H1 (cell line): ENCODE measurements at regions not wholly inside any gene's neighbourhood (a gene's known extent, or its start where the extent isn't known, plus 50 kb on each side); places are given as distances from the start of the nearest gene placed in this dataset.
A peak's percentile ranks its signal among the peaks of the same experiment; 100 is the strongest.

ENCODE experiments used
- CTCF ChIA-PET: fragments of 300-600 bp; sonication (Branson Sonifier 250); formaldehyde crosslinking; loops from one replicate; lab custom pipeline; 2021; ENCODE audit not compliant: partially characterized antibody; lab: Charles Lee
- POLR2A ChIA-PET: fragments of 300-600 bp; sonication (Branson Sonifier 250); formaldehyde crosslinking; loops from one replicate; lab custom pipeline; 2021; ENCODE audit warnings: inconsistent platforms; ENCODE audit not compliant: partially characterized antibody; lab: Charles Lee
- DNase-seq, 2 experiments: peaks; one replicate each; pipeline versions ENCODE4 v3.0.0 to v3.0.0-alpha.2; 2010 to 2022; ENCODE audit warnings: low spot score in 2 of 2, low read depth in 1 of 2, mixed read lengths in 1 of 2
- FAIRE-seq: peaks from 2 replicates; lab custom pipeline; 2011; peaks lifted over from hg19 to GRCh38; lab: Jason Lieb, UNC
- H2AFZ ChIP-seq: 2 replicates; pipeline ENCODE4 v1.8.1; 2012; ENCODE audit warnings: low read length, inconsistent platforms
- H2AK5ac ChIP-seq: 2 replicates; pipeline ENCODE4 v1.6.1; 2013; ENCODE audit warnings: low read depth, low read length
- H2BK120ac ChIP-seq: replicated peaks from 2 replicates; pipeline ENCODE3; 2013; ENCODE audit warnings: low read depth, low read length, inconsistent platforms
- H2BK12ac ChIP-seq: 2 replicates; pipeline ENCODE4 v1.6.1; 2013; ENCODE audit warnings: low read depth, low read length
- H2BK15ac ChIP-seq: 2 replicates; pipeline ENCODE4 v1.6.1; 2013; ENCODE audit warnings: low read length
- H2BK20ac ChIP-seq: 2 replicates; pipeline ENCODE4 v1.6.1; 2013; ENCODE audit warnings: low read length
- H2BK5ac ChIP-seq: 2 replicates; pipeline ENCODE4 v1.6.1; 2013; ENCODE audit warnings: low read depth, low read length
- H3K14ac ChIP-seq: 2 replicates; pipeline ENCODE4 v1.6.1; 2013; ENCODE audit warnings: inconsistent platforms; ENCODE audit not compliant: insufficient read length
- H3K18ac ChIP-seq: 2 replicates; pipeline ENCODE4 v1.6.1; 2013; ENCODE audit warnings: low read length; ENCODE audit errors: extremely low read depth
- H3K23ac ChIP-seq: 2 replicates; pipeline ENCODE4 v1.6.1; 2013; ENCODE audit warnings: inconsistent platforms; ENCODE audit not compliant: insufficient read length
- H3K23me2 ChIP-seq: 2 replicates; pipeline ENCODE4 v1.6.1; 2013; ENCODE audit warnings: low read depth, low read length
- H3K27ac ChIP-seq: 2 replicates; pipeline ENCODE4 v1.6.1; 2011; ENCODE audit warnings: low read depth, low read length, inconsistent platforms
- H3K27me3 ChIP-seq, 4 experiments: replicated peaks in 1 of 4; 1 replicate in 1 of 4; 2 replicates in 3 of 4; pipeline versions ENCODE4 v1.6.1 to v1.8.1; 2011 to 2013; ENCODE audit warnings: low read length in 3 of 4, mild to moderate bottlenecking in 3 of 4, inconsistent platforms in 2 of 4, mixed read lengths in 2 of 4, moderate library complexity in 1 of 4; ENCODE audit not compliant: control insufficient read depth in 3 of 4, insufficient read depth in 3 of 4; ENCODE audit errors: extremely low read depth in 1 of 4
- H3K36me3 ChIP-seq, 4 experiments: 2 replicates each; pipeline versions ENCODE4 v1.6.1 to v1.8.1; 2011 to 2013; ENCODE audit warnings: mild to moderate bottlenecking in 4 of 4, low read length in 3 of 4, moderate library complexity in 2 of 4, control low read depth in 1 of 4, inconsistent platforms in 1 of 4; ENCODE audit not compliant: insufficient read depth in 4 of 4, control insufficient read depth in 2 of 4
- H3K4ac ChIP-seq: replicated peaks from 2 replicates; pipeline ENCODE3; 2013; ENCODE audit warnings: low read length, low read depth, mixed read lengths, inconsistent platforms; ENCODE audit not compliant: insufficient read length
- H3K4me1 ChIP-seq, 4 experiments: replicated peaks in 1 of 4; 1 replicate in 1 of 4; 2 replicates in 3 of 4; pipeline versions ENCODE4 v1.6.1 to v1.8.1; 2011 to 2013; ENCODE audit warnings: low read length in 3 of 4, inconsistent platforms in 2 of 4, mixed read lengths in 1 of 4; ENCODE audit not compliant: insufficient read depth in 4 of 4, control insufficient read depth in 3 of 4
- H3K4me2 ChIP-seq, 2 experiments: 2 replicates each; pipeline versions ENCODE4 v1.6.1 to v1.8.1; 2011 to 2013; ENCODE audit warnings: low read depth in 2 of 2, low read length in 2 of 2, control low read depth in 1 of 2, inconsistent platforms in 1 of 2, mild to moderate bottlenecking in 1 of 2; ENCODE audit not compliant: insufficient read depth in 1 of 2
- H3K4me3 ChIP-seq, 4 experiments: fragments of 200-600, 300-600 bp in 1 of 4; sonication (generic), shearing (Covaris generic), sonication (Bioruptor Twin) in 1 of 4; 2 replicates each; pipeline versions ENCODE4 v1.5.1 to v1.8.1; 2011 to 2016; ENCODE audit warnings: low read length in 4 of 4, low read depth in 3 of 4, control low read depth in 2 of 4, inconsistent platforms in 2 of 4, mild to moderate bottlenecking in 2 of 4, mixed read lengths in 1 of 4, moderate library complexity in 1 of 4; ENCODE audit not compliant: insufficient read depth in 2 of 4; ENCODE audit errors: extremely low read depth in 1 of 4
- H3K56ac ChIP-seq: replicated peaks from 2 replicates; pipeline ENCODE3; 2013; ENCODE audit warnings: low read depth, mild to moderate bottlenecking, mixed read lengths, low read length, inconsistent platforms; ENCODE audit not compliant: insufficient read length
- H3K79me1 ChIP-seq: 2 replicates; pipeline ENCODE4 v1.6.1; 2013; ENCODE audit warnings: low read depth, low read length, control low read depth
- H3K79me2 ChIP-seq, 2 experiments: 2 replicates each; pipeline versions ENCODE4 v1.6.1 to v1.8.1; 2012 to 2013; ENCODE audit warnings: low read length in 2 of 2, mild to moderate bottlenecking in 2 of 2, inconsistent platforms in 1 of 2; ENCODE audit not compliant: insufficient read depth in 2 of 2, control insufficient read depth in 1 of 2
- H3K9ac ChIP-seq, 4 experiments: replicated peaks in 1 of 4; 1 replicate in 1 of 4; 2 replicates in 3 of 4; pipeline versions ENCODE4 v1.6.1 to v1.8.1; 2011 to 2013; ENCODE audit warnings: low read depth in 3 of 4, low read length in 3 of 4, control low read depth in 2 of 4, mild to moderate bottlenecking in 2 of 4, moderate library complexity in 2 of 4, inconsistent platforms in 1 of 4; ENCODE audit errors: extremely low read depth in 1 of 4
- H3K9me3 ChIP-seq, 2 experiments: 2 replicates each; pipeline versions ENCODE4 v1.6.1 to v1.8.1; 2012 to 2013; ENCODE audit warnings: mild to moderate bottlenecking in 2 of 2, moderate library complexity in 2 of 2, control low read depth in 1 of 2, inconsistent platforms in 1 of 2, low read depth in 1 of 2, low read length in 1 of 2, mixed read lengths in 1 of 2; ENCODE audit not compliant: insufficient read depth in 2 of 2
- H4K20me1 ChIP-seq, 2 experiments: replicated peaks in 1 of 2; 2 replicates each; pipeline versions ENCODE3 to v1.8.1; 2011 to 2013; ENCODE audit warnings: inconsistent platforms in 2 of 2, low read length in 2 of 2, mild to moderate bottlenecking in 1 of 2; ENCODE audit not compliant: insufficient read depth in 2 of 2, control insufficient read depth in 1 of 2
- H4K5ac ChIP-seq: 2 replicates; pipeline ENCODE4 v1.6.1; 2013; ENCODE audit warnings: low read length, low read depth, mixed read lengths, inconsistent platforms; ENCODE audit not compliant: insufficient read length
- H4K8ac ChIP-seq: 2 replicates; pipeline ENCODE4 v1.8.0; 2013; ENCODE audit warnings: mild to moderate bottlenecking, moderate library complexity, low read length, inconsistent platforms; ENCODE audit not compliant: insufficient read depth; ENCODE audit errors: extremely low read depth
- H4K91ac ChIP-seq: replicated peaks from 2 replicates; pipeline ENCODE3; 2013; ENCODE audit warnings: low read length, mixed read lengths, inconsistent platforms; ENCODE audit not compliant: insufficient read length
- CHD2 ChIP-seq: IDR thresholded peaks from 2 replicates; pipeline ENCODE4 v1.6.1; 2012; ENCODE audit warnings: low read length, improper control_type of control experiment
- GABPA ChIP-seq: IDR thresholded peaks from 2 replicates; pipeline ENCODE4 v1.6.1; 2011; ENCODE audit warnings: mild to moderate bottlenecking, low read length, moderate library complexity, borderline replicate concordance; ENCODE audit not compliant: insufficient read depth
- JUND ChIP-seq: IDR thresholded peaks from 2 replicates; pipeline ENCODE4 v1.6.1; 2011; ENCODE audit warnings: mild to moderate bottlenecking, improper control_type of control experiment, low read length
- NRF1 ChIP-seq: IDR thresholded peaks from 2 replicates; pipeline ENCODE4 v1.6.1; 2011; ENCODE audit warnings: mild to moderate bottlenecking, low read depth, low read length, improper control_type of control experiment
- RFX5 ChIP-seq: IDR thresholded peaks from 2 replicates; pipeline ENCODE4 v1.6.1; 2011; ENCODE audit warnings: low read depth, low read length, improper control_type of control experiment, borderline replicate concordance
- SAP30 ChIP-seq: fragments of 300-600 bp; sonication (generic); IDR thresholded peaks from 2 replicates; pipeline ENCODE4 v1.7.1; 2012; ENCODE audit warnings: low read length, moderate library complexity, mild to moderate bottlenecking, inconsistent platforms; ENCODE audit not compliant: insufficient read depth, insufficient replicate concordance
- SRF ChIP-seq: IDR thresholded peaks from 2 replicates; pipeline ENCODE4 v1.6.1; 2011; ENCODE audit warnings: mild to moderate bottlenecking, low read depth, low read length, moderate library complexity
- TAF1 ChIP-seq: IDR thresholded peaks from 2 replicates; pipeline ENCODE4 v1.6.1; 2011; ENCODE audit warnings: mild to moderate bottlenecking, low read depth, low read length
- TCF12 ChIP-seq: IDR thresholded peaks from 2 replicates; pipeline ENCODE4 v1.6.1; 2011; ENCODE audit warnings: low read depth, mild to moderate bottlenecking, low read length
- WGBS, 2 experiments: shearing (Covaris generic) in 1 of 2; methylation state at CpG; one replicate each; pipeline versions ENCODE4 v1.1.6 to v1.1.7; 2013 to 2015; ENCODE audit warnings: low lambda C conversion rate in 2 of 2, mixed read lengths in 2 of 2, inconsistent platforms in 1 of 2, low coverage in 1 of 2, missing lambda C conversion rate in 1 of 2; ENCODE audit not compliant: insufficient replicate concordance in 2 of 2, insufficient coverage in 1 of 2, insufficient read length in 1 of 2; ENCODE audit errors: extremely low coverage in 1 of 2, missing lambda C conversion rate in 1 of 2; 5-methylcytosine and 5-hydroxymethylcytosine counted together

DNA sequence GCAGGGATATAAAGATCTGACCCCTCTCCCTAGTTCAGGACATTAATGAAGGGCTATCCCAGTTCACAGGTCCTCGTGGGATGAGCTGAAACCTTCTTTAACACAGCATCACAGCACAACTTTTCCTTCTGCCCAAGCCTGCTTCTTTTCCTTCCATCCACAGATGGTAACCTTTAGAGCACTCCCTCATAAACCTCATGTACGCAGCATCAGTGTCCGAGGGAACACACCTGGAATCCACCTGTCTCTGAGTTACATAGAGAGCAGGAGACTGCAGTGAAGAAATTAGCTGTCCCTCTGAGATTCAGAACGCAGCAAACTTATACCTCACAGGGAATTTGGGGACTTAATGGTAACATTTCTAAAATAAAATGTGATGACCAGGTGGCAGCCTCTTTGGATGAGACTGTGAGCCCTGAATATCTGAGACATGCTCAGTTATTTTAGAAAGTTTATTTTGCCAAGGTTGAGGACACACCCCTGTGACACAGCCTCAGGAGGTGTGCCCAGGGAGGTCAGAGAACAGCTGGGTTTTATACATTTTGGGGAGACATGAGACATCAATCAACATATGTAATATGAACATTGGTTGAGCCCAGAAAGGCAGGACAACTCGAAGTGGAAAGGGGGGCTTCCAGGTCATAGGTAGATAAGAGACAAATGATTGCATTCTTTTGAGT, 73.8 kb upstream of the PACRGL start:
- Histone ChIP-seq H3K23ac (no peak overlapping the region), H3K4me2 (no peak overlapping the region)
- no peak for FAIRE-seq

More for the DNA sequence above, 73.8 kb upstream of the PACRGL start:
- Histone ChIP-seq H3K18ac (no peak overlapping the region), H3K27me3 (no peaks in the 10 kb centered on the region; a peak in 1 of 7 replicates), H3K79me2 (no peaks in the 10 kb centered on the region), H4K91ac (no peak overlapping the region), H2BK120ac (no peak overlapping the region), H2AK5ac (no peak overlapping the region), H4K5ac (no peak overlapping the region), H3K4me1 (peaks cover 0 to 3% (median 0%) of the 10 kb centered on the region in 4 experiments; a peak in 4 of 7 replicates), H2BK12ac (0 out of 2 replicates have a peak overlapping the region, but pooled peaks have one; percentile 43), H2AFZ (0 out of 2 replicates have a peak overlapping the region, but pooled peaks have one; percentile 5), H2BK5ac (no peak overlapping the region), H3K4me3 (no peak overlapping the region), H3K36me3 (no peaks in the 10 kb centered on the region), H3K9ac (no peak overlapping the region), H4K8ac (no peak overlapping the region), H2BK20ac (no peak overlapping the region), H3K14ac (no peak overlapping the region), H3K4ac (no peak overlapping the region), H3K79me1 (no peaks in the 10 kb centered on the region; the same call in 1 of the 2 replicates), H3K23me2 (no peaks in the 10 kb centered on the region), H3K27ac (no peak overlapping the region), H2BK15ac (no peak overlapping the region), H3K56ac (no peak overlapping the region), H4K20me1 (no peaks in the 10 kb centered on the region), H3K9me3 (no peaks in the 10 kb centered on the region)
- CTCF ChIA-PET, result interaction anchor here (2.1 kb wide), 1 partner anchor 12 kb away, joined by 6 read pairs; no protein-coding TSS in a partner anchor
- DNase-seq, result no peak
- TF ChIP-seq TAF1, result no peak
- no peak for TF ChIP-seq RFX5
- no peak for TF ChIP-seq JUND
- no peak for TF ChIP-seq TCF12
- no peak for TF ChIP-seq CHD2
- no peak for TF ChIP-seq NRF1
- no peak for TF ChIP-seq SAP30
- no peak for TF ChIP-seq GABPA
- TF ChIP-seq SRF, result no peak
- 96% methylated on average over 5 of the region's 5 CpGs; no CpG with 5 or more reads in 1 of the 2 experiments for WGBS, 2 experiments
- POLR2A ChIA-PET, result interaction anchor here (1.0 kb wide), 1 partner anchor 13 kb away, joined by 4 read pairs; no protein-coding TSS in a partner anchor
